Duodenal mucosa (tissue), 2 donors: ENCODE measurements at regions not wholly inside any gene's neighbourhood (a gene's known extent, or its start where the extent isn't known, plus 50 kb on each side); places are given as distances from the start of the nearest gene placed in this dataset.

Experiments used
- H3K27ac ChIP-seq: one replicate; pipeline ENCODE4 v1.7.0; 2013; ENCODE audit warnings: low read depth, low read length
- H3K27me3 ChIP-seq, 2 donors: one replicate each; pipeline ENCODE4 v1.7.0; 2013; ENCODE audit warnings: low read length in 2 of 2, control low read depth in 1 of 2; ENCODE audit not compliant: insufficient read depth in 2 of 2, control insufficient read depth in 1 of 2
- H3K36me3 ChIP-seq, 2 donors: one replicate each; pipeline ENCODE4 v1.7.0; 2013; ENCODE audit warnings: low read length in 2 of 2, control low read depth in 1 of 2; ENCODE audit not compliant: insufficient read depth in 2 of 2, control insufficient read depth in 1 of 2
- H3K4me1 ChIP-seq, 2 donors: one replicate each; pipeline ENCODE4 v1.7.0; 2013; ENCODE audit warnings: low read length in 2 of 2, control low read depth in 1 of 2; ENCODE audit not compliant: insufficient read depth in 2 of 2, control insufficient read depth in 1 of 2
- H3K4me3 ChIP-seq, 2 donors: one replicate each; pipeline ENCODE4 v1.7.0; 2013; ENCODE audit warnings: low read length in 2 of 2, low read depth in 1 of 2
- H3K9ac ChIP-seq, 2 donors: one replicate each; pipeline ENCODE4 v1.7.0; 2013; ENCODE audit warnings: low read length in 2 of 2, low read depth in 1 of 2
- H3K9me3 ChIP-seq, 2 donors: one replicate each; pipeline ENCODE4 v1.7.0; 2013; ENCODE audit warnings: low read length in 2 of 2, control low read depth in 1 of 2; ENCODE audit not compliant: control insufficient read depth in 1 of 2

DNA sequence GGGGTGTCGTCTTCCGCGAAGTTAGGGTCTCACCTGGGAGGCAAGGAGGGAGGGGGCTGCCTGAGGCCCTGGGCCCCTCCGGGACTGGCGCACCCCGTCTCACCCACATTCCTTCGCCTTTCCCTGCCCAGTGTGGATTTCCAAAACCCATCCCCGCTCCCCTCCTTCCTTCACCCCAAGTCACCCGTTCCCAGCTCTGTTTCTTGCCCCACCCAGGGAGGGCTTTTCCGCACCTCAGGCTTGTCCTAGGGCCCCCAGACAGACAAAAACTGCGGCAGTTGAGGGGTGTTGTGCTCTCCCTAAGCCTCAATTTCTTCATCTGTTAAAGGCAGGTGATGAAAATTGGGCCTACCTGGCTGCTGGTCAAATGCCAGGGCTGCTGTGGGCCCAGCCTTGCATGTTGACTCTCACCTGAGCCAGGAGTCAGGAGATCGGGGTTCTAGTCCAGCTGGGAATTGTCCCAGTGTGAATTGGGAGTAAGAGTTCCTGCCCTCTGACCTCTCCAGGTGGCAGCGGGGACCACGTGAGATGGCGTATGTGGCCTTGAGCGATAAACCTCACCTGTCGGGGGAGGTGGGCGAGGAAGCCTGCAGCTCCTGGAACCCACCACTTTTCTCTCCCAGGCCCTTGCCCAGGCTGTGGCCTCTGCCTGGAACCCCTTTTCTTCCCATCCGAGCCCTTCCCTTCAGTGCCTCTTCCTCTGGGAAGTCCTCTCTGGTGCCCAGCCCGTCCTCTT, 143.4 kb upstream of the IER5L start:
- peaks cover 4 to 20% of the 10 kb centered on the region in 2 donors for H3K4me1 ChIP-seq
- no peaks in the 10 kb centered on the region for H3K9me3 ChIP-seq
- H3K36me3 ChIP-seq = no peaks in the 10 kb centered on the region
- H3K27me3 ChIP-seq = no peaks in the 10 kb centered on the region
- peak overlapping the region; percentile 48 to 51 for H3K4me3 ChIP-seq
- H3K27ac ChIP-seq = peak overlapping the region; percentile 7
- peak overlapping the region; percentile 32 to 44 for H3K9ac ChIP-seq

DNA sequence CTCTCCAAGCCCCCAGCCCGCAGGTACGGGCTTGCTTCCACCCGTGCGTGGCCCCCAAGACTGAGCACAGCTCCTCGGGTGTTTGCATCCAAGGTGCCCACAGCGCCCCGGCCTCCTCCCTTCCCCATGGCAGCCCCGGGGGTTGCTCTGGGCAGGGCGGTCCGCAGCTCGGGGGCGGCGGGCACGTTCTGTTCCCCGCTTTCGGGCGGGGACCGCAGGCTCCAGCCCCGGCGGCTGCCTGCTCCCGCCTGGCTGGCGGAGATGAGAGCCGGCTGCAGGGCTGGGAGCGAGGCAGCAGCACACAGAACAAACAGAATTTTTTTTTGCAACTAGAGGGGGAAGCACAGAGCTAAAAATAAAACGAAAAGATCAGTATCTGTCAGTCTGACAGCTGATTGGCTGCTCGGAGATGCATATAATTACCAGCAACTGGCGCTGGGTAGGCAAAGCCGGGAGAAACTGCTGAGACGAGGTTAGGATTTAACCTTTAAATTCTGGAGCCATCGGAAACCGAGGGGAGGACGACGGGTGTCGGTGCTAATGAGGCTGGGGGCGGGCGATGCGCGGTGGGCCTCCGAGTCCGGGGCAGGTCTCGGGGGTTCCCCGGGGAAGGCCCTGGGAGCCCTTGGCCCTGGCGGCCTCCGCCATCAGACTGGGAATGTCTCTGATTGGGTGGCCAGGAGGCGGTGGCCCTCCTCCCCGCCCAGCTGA, 142.7 kb upstream of the IER5L start:
- no peaks in the 10 kb centered on the region for H3K9me3 ChIP-seq
- peak overlapping the region; percentile 75 for H3K27ac ChIP-seq
- peaks cover 4 to 20% of the 10 kb centered on the region in 2 donors for H3K4me1 ChIP-seq

DNA sequence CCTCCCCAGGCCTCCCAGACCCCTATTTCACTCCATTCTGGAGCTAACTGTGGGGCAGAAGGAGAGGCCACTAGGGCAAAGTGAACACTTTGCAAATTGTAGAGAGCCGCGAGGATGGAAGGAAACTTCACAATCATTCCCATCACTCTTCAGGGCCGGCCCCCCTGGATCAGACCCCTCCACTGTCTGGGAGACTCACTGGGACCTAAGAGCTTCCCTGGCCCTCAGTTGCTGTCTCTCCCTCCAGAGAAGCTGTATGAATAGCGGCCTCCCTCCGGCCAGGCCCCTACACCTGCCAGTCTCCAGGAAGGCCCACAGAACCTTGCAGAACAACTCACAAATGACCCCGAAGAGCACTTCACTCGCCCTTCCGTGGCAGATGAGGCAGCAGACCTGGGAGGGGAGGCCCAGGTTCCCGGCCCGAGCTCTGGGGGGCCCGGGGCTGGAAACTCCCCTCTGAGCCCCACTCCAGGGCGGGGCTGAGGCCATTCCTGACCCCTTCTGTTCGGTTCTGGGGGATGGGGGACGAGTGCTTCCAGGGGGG, 141.9 kb upstream of the IER5L start:
- Histone ChIP-seq H3K4me3 (peak overlapping the region; percentile 51 to 57), H3K9ac (peak overlapping the region in 1 of 2 donors; percentile 32), H3K27me3 (no peaks in the 10 kb centered on the region), H3K36me3 (no peaks in the 10 kb centered on the region), H3K27ac (peak overlapping the region; percentile 75), H3K9me3 (no peaks in the 10 kb centered on the region), H3K4me1 (peaks cover 4 to 20% of the 10 kb centered on the region in 2 donors)

More for the DNA sequence above, 142.7 kb upstream of the IER5L start:
- H3K36me3 ChIP-seq = no peaks in the 10 kb centered on the region
- no peaks in the 10 kb centered on the region for H3K27me3 ChIP-seq
- peak overlapping the region; percentile 32 to 44 for H3K9ac ChIP-seq
- H3K4me3 ChIP-seq = peak overlapping the region; percentile 51 to 57

DNA sequence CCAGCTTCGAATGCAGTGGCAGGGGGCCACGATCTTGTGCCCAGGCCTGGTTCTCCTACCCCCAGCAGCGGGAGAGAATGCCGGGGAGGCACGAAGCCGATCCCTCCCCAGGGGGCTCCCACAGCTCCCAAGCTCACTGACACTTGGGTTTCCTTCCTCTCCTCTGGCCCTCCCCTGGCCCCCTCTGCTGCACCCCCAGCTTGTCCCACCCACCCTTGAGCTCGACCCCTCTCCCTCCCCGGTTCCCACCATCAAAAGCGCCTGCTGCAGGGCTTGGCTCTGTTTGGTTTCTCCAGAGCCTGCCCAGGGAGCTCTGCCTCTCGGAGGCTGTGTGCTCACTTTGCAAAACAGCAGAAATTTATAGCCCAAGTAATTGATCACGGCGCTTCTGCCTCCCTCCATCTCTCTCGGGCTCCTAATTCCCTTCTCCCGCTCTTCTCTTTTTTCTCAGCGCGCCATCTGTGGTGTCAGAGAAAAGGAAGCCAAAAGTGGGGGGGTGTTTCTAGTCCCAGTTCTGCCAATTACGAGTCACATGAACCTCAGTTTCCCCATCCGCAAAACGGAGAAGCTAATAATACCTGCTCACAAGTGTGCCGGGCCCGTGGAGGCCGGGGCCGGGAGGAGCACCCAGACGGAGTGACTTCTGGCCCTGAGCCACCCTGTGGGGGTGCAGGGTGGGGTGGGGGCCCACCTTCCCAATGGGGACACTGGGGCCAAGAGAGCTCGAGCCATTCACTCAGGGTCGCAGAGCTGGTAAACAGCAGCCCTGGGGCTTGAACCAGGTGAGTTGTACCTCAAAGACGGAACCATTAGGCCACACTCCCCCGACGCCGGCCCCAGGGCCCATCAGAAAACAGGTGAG, 141.2 kb upstream of the IER5L start:
- peaks cover 4 to 20% of the 10 kb centered on the region in 2 donors for H3K4me1 ChIP-seq
- H3K9me3 ChIP-seq = no peaks in the 10 kb centered on the region
- H3K4me3 ChIP-seq = no peak overlapping the region
- H3K27me3 ChIP-seq = no peaks in the 10 kb centered on the region
- H3K27ac ChIP-seq = no peak overlapping the region
- no peak overlapping the region for H3K9ac ChIP-seq
- H3K36me3 ChIP-seq = no peaks in the 10 kb centered on the region

DNA sequence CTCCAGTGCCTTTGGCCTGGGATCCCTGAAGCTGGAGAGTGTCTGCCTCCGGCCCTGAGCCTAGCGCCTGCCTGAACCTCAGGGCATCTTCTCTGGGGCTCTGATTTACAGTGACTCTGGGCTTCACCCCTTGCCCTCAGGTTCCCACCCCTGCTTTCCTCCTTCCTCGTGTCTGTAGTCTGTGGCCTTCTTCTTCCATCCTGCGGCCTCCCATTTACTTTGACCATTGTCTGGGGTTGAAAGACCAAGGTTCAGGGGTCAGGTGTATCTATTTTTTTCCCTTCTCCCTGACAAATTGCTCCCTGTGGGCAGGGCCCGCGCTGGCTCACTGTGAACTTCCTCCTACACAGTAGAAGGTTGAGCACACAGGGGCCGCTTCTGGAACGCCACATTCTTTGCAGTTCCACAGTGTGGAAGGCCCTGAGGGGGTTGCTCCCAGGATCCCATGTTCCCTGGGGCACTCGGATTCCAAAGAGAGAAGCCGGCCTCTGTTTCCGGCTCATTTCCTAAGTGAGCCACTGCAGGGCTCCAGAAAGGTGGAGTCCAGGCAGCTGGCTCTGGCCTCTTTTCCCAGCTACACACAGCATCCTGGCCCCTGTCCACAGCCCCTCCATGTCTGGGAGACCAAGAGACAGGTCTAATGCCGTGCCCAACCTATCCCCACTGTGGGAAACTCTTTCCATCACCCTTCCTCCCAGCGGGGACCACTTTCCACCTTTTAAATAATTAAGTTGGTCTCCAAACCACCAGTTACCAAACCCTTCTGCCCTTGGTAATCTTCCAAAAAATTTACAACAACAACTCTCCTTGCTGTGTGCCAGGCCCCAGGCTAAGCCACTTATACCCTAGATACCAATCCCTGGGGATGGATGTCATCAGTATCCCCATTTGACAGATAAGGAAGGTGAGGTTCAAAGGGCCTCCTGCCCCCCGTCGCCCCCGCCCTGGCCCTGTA, 140.3 kb upstream of the IER5L start:
- no peaks in the 10 kb centered on the region for H3K36me3 ChIP-seq
- H3K27me3 ChIP-seq = no peaks in the 10 kb centered on the region
- H3K4me3 ChIP-seq = no peak overlapping the region
- peaks cover 4 to 20% of the 10 kb centered on the region in 2 donors for H3K4me1 ChIP-seq
- no peaks in the 10 kb centered on the region for H3K9me3 ChIP-seq
- no peak overlapping the region for H3K9ac ChIP-seq
- H3K27ac ChIP-seq = no peak overlapping the region

DNA sequence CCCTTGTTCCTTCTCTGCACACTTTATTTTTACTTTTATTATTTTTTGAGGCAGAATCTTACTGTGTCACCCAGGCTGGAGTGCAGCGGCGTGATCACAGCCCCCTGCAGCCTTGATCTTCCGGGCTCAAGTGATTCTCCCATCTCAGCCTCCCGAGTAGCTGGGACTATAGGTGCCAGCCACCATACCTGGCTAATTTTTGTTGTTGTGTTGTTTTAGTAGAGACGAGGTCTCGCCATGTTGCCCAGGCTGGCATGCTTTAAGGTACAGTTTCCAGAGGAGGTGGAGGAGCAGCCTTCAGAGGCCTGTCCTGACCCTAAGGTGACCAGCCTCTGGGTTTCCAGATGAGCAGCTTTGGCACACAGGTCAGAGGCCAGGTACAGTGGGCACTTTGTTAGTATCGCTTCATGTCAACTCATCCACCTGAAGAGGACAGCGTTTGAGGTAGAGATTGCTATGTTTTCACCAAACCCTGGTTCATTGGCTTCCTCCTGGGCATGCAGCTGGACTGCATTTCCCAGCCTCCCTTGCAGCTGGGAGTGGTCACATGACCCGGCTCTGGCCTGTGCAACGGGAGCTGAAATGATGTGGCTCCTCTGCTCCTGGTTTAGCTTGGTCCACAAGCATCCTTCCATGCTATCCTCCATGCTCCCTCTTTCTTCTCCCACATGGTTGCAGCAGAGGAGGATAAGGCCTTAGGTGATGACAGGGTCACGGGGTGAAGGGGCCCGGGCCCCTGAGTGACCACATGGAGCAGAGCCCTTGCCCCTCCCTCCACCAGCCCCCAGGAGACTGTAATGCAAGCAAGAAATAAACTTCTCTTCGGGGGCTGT, 139.3 kb upstream of the IER5L start:
- Histone ChIP-seq H3K4me1 (peaks cover 4 to 20% of the 10 kb centered on the region in 2 donors), H3K36me3 (no peaks in the 10 kb centered on the region), H3K4me3 (no peak overlapping the region), H3K27ac (no peak overlapping the region), H3K27me3 (no peaks in the 10 kb centered on the region), H3K9me3 (no peaks in the 10 kb centered on the region), H3K9ac (no peak overlapping the region)

DNA sequence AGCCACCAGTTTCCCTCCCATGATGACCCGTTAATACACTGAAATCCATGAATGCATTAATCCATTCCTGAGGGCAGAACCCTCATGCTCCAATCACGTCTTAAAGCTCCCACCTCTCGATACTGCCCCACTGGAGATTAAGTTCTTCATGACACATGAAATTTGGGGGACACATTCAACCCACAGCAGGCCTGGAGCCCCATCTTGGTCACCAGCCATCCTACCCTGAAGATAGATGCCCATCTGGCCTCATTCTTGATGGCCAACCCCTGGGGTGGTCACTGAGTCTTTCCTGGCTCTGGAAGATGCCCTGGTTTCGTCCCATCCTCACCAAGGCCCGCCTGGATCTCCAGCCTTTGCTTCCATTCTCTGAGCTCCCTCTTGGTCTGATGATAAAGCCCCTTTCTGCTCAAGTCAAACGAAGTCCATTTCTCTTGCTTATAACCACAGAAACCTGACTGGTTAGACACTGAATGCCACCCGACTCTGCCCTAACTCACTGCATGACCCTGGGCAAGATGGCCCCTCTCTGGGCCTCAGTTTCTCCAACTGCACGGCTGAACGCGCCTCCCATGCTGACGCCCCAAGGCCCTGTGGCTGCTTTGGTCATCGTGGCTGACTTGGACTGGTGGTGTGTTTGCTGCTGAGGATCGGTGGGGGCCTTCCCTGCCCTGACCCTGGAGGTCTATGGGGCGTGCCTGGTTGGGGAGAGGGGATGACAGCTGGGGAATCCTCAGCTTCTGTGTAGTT, 138.4 kb upstream of the IER5L start:
- H3K27ac ChIP-seq = no peak overlapping the region
- H3K4me3 ChIP-seq = no peak overlapping the region
- no peak overlapping the region for H3K9ac ChIP-seq
- peaks cover 4 to 19% of the 10 kb centered on the region in 2 donors for H3K4me1 ChIP-seq
- H3K27me3 ChIP-seq = no peaks in the 10 kb centered on the region
- no peaks in the 10 kb centered on the region for H3K36me3 ChIP-seq
- H3K9me3 ChIP-seq = no peaks in the 10 kb centered on the region

DNA sequence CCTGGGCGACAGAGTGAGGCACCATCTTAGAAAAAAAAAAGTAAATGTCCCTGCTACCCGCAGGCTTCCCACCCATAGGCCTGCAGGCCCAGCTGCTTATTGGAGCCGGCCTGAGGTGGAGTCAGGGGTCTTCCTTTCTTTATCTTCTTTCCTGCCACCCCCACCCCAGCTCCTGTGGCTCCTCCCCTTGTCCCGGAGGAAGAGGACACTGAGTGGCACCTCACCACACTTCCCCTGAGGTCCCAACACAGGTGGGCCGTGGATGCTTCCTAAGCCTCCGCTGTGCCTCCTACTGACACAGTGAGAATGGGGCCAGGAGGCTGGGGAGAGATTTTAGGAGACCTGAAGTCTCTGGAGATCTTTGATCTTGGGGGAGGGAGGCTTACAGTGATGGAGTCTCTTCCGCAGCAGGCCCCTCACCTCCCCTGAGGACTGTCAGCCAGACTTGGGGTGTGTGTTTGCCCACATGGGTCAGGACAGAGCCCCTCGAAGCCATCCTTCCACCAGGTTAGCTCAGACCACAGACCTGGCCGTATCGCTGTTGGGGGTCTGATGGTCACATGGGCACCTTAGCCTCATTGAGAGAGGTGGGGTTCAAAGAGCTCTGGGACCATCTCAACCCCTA, 135.4 kb upstream of the IER5L start:
- Histone ChIP-seq H3K9me3 (no peaks in the 10 kb centered on the region), H3K36me3 (no peaks in the 10 kb centered on the region), H3K4me3 (no peak overlapping the region), H3K4me1 (no peaks in the 10 kb centered on the region), H3K27me3 (no peaks in the 10 kb centered on the region), H3K9ac (no peak overlapping the region), H3K27ac (no peak overlapping the region)
